ENCODE measurements at regions not wholly inside any gene's neighbourhood (a gene's known extent, or its start where the extent isn't known, plus 50 kb on each side); places are given as distances from the start of the nearest gene placed in this dataset.
"Not testable (repeated sequence)": the region's sequence is repeated elsewhere in the genome, so short reads cannot be mapped to it uniquely, and the experiment has no call there.

DNA sequence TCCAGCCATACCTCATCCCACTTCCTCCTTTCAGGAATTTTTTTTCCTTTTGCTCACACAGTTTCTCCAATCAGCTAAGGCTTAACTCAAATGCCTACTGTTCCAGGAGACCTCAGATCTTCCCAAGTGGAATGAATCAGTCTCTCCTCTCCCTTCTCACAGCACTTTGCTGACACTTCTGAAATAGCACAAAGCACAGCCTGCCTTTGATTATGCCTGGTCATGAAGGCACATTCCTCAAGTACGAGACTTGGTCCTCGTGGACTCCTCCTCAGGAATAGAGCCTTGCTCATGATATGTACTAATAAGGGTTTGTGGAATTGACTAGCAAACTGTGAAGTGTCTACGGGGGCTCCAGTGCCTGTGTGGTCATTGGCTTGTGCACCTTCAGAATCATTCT, 176.7 kb upstream of the TENM4 start:
- H3K27me3 ChIP-seq: no peaks in the 10 kb centered on the region
- no peaks in the 10 kb centered on the region for H3K9me3 ChIP-seq
- no peak overlapping the region for H3K27ac ChIP-seq
- H3K4me1 ChIP-seq: no peaks in the 10 kb centered on the region
- H3K4me3 ChIP-seq: no peak overlapping the region
- H3K36me3 ChIP-seq: no peaks in the 10 kb centered on the region
- TF ChIP-seq, protein P1, sequence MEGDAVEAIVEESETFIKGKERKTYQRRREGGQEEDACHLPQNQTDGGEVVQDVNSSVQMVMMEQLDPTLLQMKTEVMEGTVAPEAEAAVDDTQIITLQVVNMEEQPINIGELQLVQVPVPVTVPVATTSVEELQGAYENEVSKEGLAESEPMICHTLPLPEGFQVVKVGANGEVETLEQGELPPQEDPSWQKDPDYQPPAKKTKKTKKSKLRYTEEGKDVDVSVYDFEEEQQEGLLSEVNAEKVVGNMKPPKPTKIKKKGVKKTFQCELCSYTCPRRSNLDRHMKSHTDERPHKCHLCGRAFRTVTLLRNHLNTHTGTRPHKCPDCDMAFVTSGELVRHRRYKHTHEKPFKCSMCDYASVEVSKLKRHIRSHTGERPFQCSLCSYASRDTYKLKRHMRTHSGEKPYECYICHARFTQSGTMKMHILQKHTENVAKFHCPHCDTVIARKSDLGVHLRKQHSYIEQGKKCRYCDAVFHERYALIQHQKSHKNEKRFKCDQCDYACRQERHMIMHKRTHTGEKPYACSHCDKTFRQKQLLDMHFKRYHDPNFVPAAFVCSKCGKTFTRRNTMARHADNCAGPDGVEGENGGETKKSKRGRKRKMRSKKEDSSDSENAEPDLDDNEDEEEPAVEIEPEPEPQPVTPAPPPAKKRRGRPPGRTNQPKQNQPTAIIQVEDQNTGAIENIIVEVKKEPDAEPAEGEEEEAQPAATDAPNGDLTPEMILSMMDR (IDR thresholded peaks at IDR 0.05): no peak
- intact Hi-C loops (cut with DNase I; ENCODE audit: low total_unique reads): no loop called here
- no peak for DNase-seq

DNA sequence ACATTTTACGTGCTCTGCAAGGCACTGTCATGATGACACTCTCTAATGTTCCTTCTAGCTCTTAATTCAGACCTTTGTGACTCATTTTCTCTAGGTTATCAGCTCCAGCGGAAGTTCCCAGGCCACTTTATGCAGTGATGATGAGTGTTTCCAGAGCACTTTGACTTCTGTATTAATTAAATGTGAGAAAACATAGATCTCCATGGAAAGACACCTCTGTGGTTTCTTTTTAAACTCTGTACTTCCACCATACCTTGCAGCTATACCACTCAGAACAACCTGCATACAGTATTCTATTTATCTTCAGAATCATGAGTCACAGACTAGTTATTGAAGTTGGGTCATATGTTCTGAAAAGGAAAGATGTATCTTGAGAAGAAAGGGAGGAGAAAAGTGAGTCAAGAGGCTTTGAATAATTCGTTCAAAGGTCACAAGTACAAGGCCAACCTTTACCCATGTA, 175.6 kb upstream of the TENM4 start:
- Histone ChIP-seq H3K27ac (no peak overlapping the region), H3K4me1 (no peaks in the 10 kb centered on the region), H3K36me3 (no peaks in the 10 kb centered on the region), H3K9me3 (no peaks in the 10 kb centered on the region), H3K27me3 (no peaks in the 10 kb centered on the region), H3K4me3 (no peak overlapping the region)
- intact Hi-C loops (cut with DNase I; ENCODE audit: low total_unique reads): no loop called here
- TF ChIP-seq, protein P1 (IDR thresholded peaks at IDR 0.05): no peak
- no peak for DNase-seq

DNA sequence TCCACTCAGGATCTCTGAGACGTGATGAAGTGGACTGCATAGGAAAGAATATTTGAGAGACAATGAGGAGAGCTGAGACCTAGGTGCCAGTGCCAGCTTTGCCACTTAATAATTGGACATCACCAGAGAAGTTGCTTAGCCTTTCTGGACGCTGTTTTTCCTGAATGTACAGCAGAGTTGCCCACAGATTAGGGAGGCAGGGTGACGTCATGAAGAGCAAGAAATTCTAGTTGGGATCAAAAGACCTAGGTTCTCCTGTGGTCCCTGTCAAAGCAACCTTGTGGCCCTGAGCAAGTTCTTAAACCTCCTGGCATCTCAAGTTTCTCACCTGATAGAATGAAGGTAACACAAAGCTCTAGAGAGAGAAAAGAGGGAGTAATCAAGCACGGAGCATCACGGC, 174.6 kb upstream of the TENM4 start:
- Histone ChIP-seq H3K36me3 (no peaks in the 10 kb centered on the region), H3K27ac (no peak overlapping the region), H3K4me3 (no peak overlapping the region), H3K4me1 (no peaks in the 10 kb centered on the region), H3K27me3 (no peaks in the 10 kb centered on the region), H3K9me3 (no peaks in the 10 kb centered on the region)
- TF ChIP-seq, protein P1 (IDR thresholded peaks at IDR 0.05): no peak
- intact Hi-C loops (cut with DNase I; ENCODE audit: low total_unique reads): no loop called here
- no peak for DNase-seq

DNA sequence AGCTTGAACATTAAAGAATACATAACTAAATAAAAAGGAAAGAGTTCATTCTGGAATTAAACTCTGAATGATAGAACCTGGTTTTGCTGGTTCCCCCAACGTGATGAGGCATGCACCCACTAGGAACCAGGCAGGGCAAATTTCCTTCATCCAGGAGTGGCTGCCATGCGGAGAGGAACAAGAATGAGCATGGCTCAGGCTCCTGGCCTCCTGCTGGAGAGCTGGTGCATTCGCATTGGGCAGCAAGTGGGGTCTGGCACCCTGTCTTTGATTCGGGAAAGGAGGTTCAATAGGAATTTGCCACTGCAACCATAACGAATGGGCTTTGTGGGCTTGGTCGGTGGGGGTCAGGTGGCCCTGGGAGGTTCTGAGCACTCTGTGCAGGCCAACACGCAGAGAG, 169.8 kb upstream of the TENM4 start:
- H3K36me3 ChIP-seq: no peaks in the 10 kb centered on the region
- H3K9me3 ChIP-seq: no peaks in the 10 kb centered on the region
- intact Hi-C loops (cut with DNase I; ENCODE audit: low total_unique reads): no loop called here
- H3K27ac ChIP-seq: no peak overlapping the region
- no peak overlapping the region for H3K4me3 ChIP-seq
- no peaks in the 10 kb centered on the region for H3K4me1 ChIP-seq
- TF ChIP-seq, protein P1 (IDR thresholded peaks at IDR 0.05): no peak
- DNase-seq: no peak
- H3K27me3 ChIP-seq: no peaks in the 10 kb centered on the region

DNA sequence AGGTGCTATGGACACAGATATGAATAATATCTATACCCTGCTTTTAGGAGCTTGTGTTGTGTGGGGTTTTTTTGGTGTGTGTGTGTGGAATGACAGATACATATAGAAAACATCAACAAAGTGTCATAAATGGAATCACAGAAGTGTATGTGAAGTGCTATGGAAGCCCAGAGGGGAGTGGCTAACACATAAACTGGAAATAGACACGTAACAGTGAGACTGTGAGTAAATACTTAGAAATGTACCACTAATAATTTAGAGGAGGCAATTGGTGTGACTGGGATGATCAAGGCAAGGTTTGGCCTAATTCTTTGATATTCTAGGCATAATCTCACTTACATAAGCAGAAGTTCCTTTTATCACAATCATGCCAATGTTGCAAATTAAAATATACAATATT, 169.3 kb upstream of the TENM4 start:
- TF ChIP-seq, protein P1 (IDR thresholded peaks at IDR 0.05): no peak
- Histone ChIP-seq H3K36me3 (no peaks in the 10 kb centered on the region), H3K4me1 (no peaks in the 10 kb centered on the region), H3K27ac (no peak overlapping the region), H3K4me3 (no peak overlapping the region), H3K9me3 (no peaks in the 10 kb centered on the region), H3K27me3 (no peaks in the 10 kb centered on the region)
- intact Hi-C loops (cut with DNase I; ENCODE audit: low total_unique reads): no loop called here
- no peak for DNase-seq

DNA sequence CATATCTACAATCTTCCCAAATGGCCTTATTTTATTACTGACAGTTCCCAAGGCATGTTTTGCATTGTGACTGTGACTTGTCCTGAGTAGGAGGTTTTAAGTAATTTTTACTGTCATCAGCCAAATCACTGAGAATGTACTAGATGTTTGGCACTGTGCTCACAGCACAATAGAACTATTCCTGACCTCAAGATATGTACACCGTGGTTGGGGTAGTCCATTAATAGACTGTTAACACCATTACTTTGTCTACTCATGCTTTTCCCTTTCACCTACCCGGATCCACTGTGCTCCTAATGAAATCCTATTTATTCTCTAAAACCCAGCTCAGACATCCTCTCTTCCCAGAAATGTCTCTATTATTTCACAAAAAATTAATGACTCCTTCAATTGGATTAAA, 168.7 kb upstream of the TENM4 start:
- no peak overlapping the region for H3K27ac ChIP-seq
- TF ChIP-seq, protein P1 (IDR thresholded peaks at IDR 0.05): no peak
- no peak overlapping the region for H3K4me3 ChIP-seq
- no peak for DNase-seq
- no peaks in the 10 kb centered on the region for H3K27me3 ChIP-seq
- no peaks in the 10 kb centered on the region for H3K4me1 ChIP-seq
- intact Hi-C loops (cut with DNase I; ENCODE audit: low total_unique reads): no loop called here
- H3K9me3 ChIP-seq: no peaks in the 10 kb centered on the region
- H3K36me3 ChIP-seq: no peaks in the 10 kb centered on the region

DNA sequence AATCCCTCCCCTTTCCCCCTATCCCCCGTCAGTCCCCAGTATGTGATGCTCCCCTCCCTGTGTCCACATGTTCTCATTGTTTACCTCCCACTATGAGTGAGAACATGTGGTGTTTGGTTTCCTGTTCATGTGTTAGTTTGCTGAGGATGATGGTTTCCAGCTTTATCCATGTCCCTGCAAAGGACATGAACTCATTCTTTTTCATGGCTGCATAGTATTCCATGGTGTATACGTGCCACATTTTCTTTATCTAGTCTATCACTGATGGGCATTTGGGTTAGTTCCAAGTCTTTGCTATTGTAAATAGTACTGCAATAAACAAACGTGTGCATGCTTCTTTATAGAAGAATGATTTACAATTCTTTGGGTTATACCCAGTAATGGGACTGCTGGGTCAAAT, 165.6 kb upstream of the TENM4 start:
- H3K9me3 ChIP-seq; H3K27ac ChIP-seq; H3K27me3 ChIP-seq; H3K36me3 ChIP-seq; H3K4me3 ChIP-seq; H3K4me1 ChIP-seq; DNase-seq; intact Hi-C loops (cut with DNase I; ENCODE audit: low total_unique reads): not testable (repeated sequence)

Measured in tibial artery (tissue), 4 donors.